AG09309 (cell line): ENCODE measurements at regions not wholly inside any gene's neighbourhood (a gene's known extent, or its start where the extent isn't known, plus 50 kb on each side); places are given as distances from the start of the nearest gene placed in this dataset.
"Not testable (repeated sequence)": the region's sequence is repeated elsewhere in the genome, so short reads cannot be mapped to it uniquely, and the experiment has no call there.

ENCODE experiments used
- DNase-seq: peaks from one replicate; pipeline ENCODE4 v3.0.0-alpha.2; 2010; ENCODE audit warnings: low read depth
- H3K4me3 ChIP-seq: 2 replicates; pipeline ENCODE4 v1.5.1; 2011; ENCODE audit warnings: mild to moderate bottlenecking, low read depth, low read length, moderate library complexity; ENCODE audit not compliant: control insufficient read depth
- CTCF ChIP-seq: IDR thresholded peaks from 2 replicates; pipeline ENCODE4 v1.5.1; 2011; ENCODE audit warnings: mild to moderate bottlenecking, low read depth, low read length, inconsistent platforms; ENCODE audit not compliant: insufficient read depth, control insufficient read depth; ENCODE audit errors: missing control alignments

- no peak overlapping the region for H3K4me3 ChIP-seq
- TF ChIP-seq CTCF = no peak
- no peak for DNase-seq
These were observed 213.8 kb downstream of the DUSP10 start for GRCh38 chr1:221527886-221528624.

GRCh38 chr1:221530159-221530558 lies 211.7 kb downstream of the DUSP10 start:
- DNase-seq, H3K4me3 ChIP-seq: not testable (repeated sequence)

- DNase-seq = no peak
- no peak for TF ChIP-seq CTCF
These were observed 211.1 kb downstream of the DUSP10 start for GRCh38 chr1:221530791-221531190.

GRCh38 chr1:221532071-221532773 lies 209.7 kb downstream of the DUSP10 start:
- no peak overlapping the region for H3K4me3 ChIP-seq
- no peak for TF ChIP-seq CTCF
- no peak for DNase-seq

More at GRCh38 chr1:221530791-221531190, 211.1 kb downstream of the DUSP10 start:
- H3K4me3 ChIP-seq = no peak overlapping the region

GRCh38 chr1:221541296-221541695 lies 200.6 kb downstream of the DUSP10 start:
- no peak for DNase-seq
- TF ChIP-seq CTCF = no peak
- H3K4me3 ChIP-seq = no peak overlapping the region

GRCh38 chr1:221543529-221544120 lies 198.3 kb downstream of the DUSP10 start:
- DNase-seq = no peak
- no peak overlapping the region for H3K4me3 ChIP-seq
- peak; percentile 55 for TF ChIP-seq CTCF

GRCh38 chr1:221548942-221549341 lies 192.9 kb downstream of the DUSP10 start:
- no peak for DNase-seq
- H3K4me3 ChIP-seq = no peak overlapping the region
- no peak for TF ChIP-seq CTCF
